Medulla oblongata (tissue), 1 donor: ENCODE measurements at regions not wholly inside any gene's neighbourhood (a gene's known extent, or its start where the extent isn't known, plus 50 kb on each side); places are given as distances from the start of the nearest gene placed in this dataset.

Source experiments
- DNase-seq: peaks from one replicate; pipeline ENCODE4 v3.0.0-alpha.2; 2015; ENCODE audit errors: extremely low spot score

DNA sequence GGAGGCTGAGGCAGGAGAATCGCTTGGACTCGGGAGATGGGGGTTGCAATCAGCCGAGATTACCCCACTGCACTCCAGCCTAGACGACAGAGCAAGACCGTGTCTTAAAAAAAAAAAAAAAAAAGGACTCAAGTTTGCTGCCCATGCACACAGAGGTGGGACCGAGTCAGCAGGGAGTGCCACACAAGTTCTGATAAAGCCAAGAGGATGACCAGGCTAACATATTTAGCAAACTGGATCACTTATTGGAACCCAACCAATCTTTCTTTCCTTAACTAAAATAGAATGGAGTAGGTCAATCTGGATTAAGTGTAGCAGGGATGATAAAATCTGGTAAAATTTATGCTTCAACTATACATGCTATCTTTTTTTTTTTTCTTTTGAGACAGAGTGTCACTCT, 190.4 kb upstream of the FOXN3 start:
- no peak for DNase-seq

DNA sequence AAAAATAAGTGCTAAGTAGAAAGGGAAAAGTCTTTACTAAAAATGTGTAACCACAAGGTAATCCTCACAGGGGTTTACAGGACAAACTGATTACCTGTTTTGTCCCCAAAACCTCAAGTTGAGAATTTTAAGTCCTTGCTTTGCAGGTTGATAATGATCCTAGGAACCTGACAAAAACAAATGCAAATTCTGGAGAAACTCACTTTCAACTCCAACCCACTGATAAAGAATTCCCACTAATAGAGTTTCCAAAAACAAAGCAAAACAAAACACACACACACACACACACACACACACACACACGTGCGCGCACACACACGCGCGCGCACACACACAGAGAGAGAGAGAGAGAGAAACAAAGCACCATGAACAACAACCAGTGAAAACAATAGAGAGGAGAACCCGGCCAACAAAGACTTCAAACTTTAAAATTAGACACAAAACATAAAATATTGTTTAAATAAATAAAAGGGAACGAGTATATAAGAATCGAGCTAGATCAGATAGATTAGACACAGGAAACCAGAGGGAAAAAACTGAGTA, 187.0 kb upstream of the FOXN3 start:
- DNase-seq, result no peak

DNA sequence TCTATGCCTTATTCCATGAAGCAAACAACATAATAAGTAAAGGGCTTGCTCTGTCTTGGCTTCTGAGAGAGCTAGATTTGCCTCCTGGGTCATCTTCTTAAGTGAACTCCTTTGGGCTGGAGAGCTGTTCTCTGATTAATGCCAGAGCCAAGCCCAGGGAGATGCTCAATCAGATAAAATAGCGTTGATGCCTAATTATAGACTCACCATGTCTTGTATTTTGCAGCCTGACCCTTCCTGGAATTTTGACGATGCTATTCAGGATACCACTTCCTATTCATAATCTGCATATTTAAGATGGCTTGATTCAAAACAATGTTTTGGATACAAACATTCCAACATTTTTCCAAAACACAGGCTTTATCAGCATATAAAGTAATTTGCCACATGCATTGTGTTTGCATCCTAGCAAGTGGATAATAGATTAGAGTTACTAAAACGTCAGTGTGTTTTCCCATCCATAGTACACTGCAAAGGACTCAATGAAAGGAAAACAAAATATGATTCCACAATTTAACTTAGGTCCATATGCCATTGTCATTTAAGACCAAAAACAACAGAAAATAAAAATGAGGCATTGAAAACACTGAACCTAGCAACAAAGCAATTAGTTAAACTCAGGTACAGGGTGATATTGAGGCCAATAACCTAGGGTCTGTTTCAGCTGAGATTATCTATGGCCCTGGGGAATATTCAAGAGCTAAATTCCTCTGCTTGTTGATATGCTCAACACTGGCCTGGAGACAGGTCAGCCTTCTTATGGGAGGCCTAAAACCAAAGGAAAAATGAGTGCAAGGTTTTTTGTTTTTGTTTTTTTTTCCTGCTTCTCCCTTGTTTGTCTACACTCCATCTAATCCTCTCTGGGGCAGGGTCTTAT, 184.2 kb upstream of the FOXN3 start:
- no peak for DNase-seq

DNA sequence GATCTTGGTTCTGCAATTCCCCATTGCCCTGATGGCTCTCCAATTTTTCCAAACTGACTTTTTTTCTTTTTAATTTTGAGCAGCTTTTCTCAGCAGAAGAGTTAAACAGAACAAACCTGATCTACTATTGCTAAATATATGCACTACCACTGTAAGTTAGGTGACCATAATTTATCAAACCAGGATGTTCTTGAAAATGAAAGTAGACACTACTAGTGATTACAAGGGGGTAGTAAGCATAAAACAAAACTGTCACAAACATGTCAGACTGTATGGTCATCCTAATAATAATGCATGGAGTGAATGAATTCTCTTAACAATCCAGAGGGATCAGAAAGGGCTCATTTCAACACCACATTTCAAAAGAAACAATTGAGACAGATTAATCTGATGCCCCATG, 183.0 kb upstream of the FOXN3 start:
- no peak for DNase-seq

DNA sequence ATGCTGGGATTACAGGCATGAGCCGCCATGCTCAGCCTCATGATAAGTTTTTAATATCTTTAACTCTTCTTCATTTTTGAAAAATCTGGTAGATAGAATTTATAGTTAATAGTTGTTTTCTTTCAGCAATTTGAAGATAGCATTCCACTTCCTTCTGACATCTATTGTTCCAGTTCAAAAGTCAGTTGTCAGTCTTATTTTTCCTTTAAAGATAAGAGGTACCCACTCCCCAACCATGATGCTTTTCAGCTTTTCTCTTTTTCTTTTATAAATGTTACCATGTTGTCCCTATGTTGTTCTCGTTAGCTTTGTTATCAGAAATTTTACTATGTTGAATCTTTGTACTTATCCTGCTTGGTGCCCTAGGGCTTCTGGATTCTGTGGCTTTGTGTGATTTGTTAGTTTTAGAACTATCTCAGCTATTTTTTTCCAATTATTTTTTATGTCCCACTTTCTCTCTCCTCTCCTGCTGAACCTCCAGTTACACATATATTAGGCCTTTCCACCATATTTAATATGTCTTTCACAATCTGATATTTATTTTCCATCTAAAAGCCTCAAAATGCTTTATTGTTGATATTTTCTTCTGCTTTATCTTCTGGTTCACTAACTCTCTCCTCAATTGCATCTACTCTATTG, 181.6 kb upstream of the FOXN3 start:
- no peak for DNase-seq

DNA sequence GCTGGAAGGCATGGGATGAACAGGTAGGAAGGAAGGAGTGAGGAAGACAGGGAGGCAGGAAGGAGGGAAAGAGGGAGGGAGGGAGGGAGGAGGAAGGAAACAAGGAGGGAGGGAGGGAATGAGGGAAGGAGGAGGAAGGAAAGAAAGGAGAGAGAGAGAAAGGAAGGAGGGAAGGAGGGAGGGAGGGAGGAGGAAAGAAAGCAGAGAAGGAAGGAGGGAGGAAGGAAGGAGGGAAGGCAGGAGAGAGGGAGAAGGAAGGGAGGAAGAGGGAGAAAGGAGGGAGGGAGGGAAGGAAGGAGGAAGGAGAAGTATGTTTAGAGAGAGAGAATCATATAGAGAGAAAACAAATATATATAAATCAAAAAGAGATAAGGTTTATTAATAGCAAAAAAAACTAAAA, 175.9 kb upstream of the FOXN3 start:
- DNase-seq, result no peak

DNA sequence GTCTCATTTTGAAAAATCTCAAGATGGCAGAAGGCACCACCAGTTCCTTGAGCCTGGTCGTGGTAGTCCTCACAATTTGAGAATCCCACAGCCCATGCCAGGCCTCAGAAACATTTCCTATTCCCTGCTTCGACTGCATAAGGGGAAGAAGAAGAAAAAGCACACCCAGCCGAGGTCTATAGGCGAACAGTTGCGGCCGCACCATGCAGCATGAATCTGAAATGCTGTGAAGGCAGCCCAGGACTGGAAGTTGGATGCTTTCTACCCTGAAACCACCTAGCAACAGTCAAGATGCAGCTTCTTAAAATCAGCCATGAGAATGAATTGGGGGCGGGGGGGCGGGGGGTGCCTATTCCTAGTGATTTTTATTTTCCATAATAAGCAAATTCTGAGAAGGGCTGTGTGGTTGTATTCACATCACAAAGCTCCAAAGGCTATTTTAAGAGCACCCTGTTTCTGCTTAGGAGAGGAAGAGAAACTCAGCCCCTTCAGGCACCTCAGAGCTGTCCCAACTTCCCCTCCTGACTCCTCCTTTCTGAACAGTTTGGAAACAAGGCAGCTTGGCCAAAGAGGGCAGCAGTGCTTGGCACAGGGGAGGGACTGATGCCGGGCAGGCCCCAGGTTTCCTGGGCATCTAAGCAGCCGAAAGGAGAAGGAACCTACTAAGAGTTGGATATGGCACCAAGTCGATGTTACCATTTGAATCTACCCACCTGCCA, 172.5 kb upstream of the FOXN3 start:
- peak; percentile 84 for DNase-seq

DNA sequence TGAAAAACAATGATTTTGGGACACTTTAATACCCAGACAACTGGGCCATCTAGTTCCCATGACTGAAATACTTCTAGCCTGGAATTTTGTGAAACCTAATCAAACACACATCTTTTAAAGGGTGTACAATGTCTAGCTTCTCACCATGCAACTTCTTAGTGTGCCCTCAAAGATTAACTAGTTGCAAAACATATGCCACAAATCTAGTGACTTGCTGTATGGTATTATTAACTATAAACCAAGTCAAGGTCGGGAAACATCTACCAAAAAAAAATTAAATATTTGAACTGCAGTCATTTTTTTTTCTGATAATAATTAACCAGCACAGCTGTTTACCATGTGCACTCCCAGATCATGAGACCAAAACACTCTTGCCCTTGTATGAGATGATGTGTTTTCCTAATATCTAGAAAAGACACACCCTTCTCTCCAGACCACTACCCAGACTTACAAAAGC, 171.8 kb upstream of the FOXN3 start:
- DNase-seq, result no peak

DNA sequence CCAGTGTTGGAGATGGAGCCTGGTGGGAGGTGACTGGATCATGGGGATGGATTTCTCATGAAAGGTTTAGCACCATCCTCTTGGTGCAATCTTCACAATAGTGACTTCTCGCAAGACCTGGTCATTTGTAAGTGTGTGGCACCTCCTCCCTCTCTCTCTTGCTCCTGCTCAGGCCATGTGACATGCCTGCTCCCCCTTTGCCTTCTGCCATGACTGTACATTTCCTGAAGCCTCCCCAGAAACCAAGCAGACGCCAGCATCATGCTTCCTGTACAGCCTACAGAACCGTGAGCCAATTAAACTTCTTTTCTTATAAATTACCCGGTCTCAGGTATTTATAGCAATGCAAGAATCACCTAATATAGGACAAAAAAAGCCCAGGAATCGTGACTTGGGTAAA, 171.0 kb upstream of the FOXN3 start:
- DNase-seq, result no peak

DNA sequence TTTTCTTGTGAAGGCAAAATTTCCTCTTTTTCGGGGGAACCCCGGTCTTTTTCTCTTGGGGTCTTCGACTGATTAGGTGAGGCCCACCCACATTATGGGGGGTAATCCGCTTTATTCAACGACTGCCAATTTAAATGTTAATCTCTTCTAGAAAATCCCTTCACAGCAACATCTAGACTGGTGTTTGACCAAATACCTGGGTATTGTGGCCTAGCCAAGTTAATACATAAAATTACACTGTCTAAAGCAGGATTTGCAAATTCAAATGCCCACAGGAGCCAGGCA, 170.0 kb upstream of the FOXN3 start:
- DNase-seq, result no peak

DNA sequence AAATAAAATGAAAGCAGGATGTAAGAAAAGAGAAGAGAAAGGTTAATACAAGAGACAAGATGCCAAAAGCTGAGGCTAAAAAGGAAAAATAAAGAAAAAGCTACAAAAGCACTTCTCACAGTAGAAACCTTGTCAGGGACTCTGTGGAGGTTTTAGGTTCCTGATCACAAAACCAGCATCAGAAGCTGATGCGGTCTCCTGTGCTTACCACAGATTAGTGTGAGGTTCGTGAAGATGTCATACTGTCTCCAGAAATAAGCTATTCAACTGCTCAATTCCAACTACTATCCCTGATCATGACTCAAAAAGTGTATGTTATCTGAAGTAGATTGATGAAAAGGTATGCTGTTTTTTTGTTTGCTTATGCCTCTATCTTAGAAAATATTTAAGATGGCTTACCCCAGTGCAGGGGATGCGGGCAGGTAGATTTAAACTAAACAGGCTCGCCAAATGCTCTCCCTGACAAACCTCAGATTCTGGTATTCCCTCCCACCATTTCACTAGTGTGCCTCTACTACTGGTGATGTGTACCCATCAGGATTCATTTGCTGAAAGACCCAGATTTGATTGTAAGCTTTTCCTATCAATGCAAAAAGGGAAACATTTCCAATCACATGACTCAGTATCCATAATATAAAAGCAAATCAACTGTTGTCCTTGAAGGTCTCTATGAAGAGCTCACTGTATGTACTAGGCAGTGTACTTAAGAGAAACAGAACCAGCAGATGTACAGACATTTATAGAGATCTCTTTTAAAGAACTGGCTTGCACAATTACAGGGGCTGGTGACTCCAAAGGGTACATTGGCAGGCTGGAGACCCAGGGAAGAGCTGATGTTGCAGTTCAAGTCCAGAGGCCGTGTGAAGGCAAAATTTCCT, 169.5 kb upstream of the FOXN3 start:
- DNase-seq, result peak; percentile 43

DNA sequence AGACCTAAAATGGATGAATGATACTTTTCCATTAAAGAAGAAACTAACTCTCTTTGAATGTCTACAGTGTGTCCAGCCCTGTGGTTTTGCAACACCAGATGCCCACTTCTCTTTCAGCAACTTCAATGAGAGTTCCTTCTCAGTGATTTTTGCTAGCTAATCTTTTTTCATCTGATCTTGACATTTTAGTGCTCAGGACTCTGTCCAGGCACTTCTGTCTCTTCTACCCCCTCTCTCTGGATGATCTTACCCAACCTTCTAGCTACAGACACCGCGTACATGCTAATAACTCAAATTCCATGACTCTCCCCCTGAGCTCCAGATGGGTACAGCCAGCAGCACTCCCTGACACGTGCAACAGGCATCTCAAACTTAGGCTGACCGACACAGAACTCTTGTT, 161.1 kb upstream of the FOXN3 start:
- DNase-seq, result peak; percentile 57

DNA sequence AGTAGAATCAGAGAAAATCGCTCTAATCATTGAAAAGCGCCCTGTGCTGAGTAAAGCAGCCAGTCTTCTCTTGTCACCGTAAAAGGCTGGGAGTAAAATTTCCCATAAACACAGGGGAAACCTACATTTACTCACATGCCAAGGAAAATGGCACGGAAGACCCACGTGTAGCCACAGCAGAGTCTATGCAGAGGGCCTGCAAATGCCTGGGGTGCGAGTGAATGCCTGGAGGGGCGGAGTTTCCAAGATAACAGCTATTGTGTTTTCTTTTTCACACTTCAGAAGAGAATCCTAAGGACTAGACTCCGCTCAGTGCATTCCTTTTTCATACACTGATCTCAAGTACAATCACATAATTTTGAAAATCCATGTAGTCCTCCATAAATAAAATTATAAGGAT, 159.9 kb upstream of the FOXN3 start:
- DNase-seq, result no peak

DNA sequence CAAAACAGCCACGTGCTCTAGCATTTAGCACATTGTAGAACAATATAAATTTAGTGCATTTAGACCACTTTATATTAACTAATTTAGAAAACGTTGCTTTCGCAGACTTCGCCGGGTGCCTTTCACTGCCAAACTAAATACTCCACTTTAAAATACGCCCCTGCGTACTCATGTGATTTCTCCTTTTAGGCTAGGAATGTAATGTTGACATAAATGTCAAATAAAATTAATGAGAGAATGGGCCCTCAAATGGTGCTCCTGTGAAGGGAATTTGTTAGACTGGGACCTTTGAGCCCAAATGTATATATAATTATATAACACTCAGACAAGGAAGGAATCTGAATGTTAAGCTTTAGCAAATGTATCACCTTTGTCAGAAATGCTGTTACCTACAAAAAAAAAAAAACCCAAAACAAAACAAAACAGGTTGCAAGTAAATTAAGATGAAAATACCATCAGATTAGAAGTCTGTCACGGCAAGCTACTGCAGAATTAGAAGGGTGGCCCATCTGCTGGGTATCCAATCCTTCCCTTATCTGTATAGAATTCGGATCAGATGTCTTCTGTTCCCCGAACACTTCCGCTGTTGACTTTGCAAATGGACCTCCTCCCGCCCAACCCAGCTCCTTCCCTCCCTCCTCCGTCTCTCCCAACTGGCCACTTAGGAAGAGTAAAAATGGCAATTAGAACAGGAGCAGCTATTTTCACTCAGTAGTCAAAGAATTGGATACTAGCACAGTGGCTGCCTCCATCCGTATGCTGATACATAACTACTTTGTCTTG, 159.3 kb upstream of the FOXN3 start:
- DNase-seq, result no peak

DNA sequence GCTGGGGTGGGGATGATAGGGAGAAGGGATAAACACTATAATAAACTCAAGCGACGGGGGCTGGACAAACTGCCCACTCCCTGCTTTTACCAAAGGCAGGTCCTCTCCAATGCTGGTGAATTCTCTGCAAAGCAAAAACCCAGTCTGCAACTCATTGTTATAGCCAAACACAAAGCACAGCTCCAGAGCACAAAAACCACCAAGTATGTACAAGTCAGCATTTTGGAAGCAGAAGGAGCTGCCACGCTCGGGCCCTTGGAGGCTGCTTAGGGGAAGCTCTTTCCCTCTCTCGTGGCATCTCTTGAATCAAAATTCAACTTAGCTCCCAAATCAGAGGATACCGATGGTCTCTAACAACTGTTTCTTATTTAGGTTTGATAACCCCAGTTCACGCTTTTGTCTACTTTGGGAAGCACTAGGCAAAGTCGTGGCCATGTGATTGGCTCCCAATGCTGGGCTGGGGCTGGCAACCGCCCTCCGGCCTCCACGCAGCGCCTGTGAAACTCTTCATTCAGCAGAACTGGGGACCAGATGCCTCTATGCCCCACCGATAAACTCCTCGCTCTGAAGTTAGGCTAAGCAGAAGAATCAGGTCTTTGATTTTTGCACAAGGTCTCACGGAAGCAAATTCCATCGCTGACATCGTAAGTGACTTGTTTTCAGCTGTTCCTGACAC, 158.5 kb upstream of the FOXN3 start:
- peak; percentile 45 for DNase-seq

DNA sequence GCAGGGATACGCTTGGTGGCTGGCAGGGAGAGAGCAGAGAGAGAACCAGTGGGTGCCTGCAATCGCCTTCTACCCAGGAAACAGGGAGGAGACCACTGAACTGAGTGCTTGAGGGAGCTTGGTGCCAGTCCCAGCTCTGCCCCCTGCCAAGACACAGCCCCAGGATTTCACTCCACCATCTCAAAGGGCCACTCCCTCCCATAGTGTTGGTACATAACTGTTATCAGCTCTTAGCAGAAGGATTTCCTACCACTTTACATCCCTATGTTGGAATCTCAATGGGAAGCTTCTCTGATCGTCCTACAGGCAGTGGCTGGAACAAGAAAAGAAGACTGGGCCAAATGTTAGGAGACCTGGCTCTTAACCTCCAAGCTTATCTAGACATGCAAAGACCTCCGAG, 157.4 kb upstream of the FOXN3 start:
- no peak for DNase-seq

DNA sequence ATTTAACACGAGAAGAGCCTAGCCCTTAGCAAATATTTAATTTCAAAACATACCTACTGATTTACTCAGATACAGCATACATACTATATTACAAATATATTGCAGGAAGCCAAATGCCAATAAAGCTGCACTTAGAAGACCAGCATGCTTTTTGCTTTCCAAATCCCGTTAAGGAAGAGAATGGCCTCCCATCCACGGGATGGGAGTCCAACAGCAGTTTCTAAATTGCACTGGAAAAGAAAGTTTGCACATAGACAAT, 156.3 kb upstream of the FOXN3 start:
- no peak for DNase-seq

DNA sequence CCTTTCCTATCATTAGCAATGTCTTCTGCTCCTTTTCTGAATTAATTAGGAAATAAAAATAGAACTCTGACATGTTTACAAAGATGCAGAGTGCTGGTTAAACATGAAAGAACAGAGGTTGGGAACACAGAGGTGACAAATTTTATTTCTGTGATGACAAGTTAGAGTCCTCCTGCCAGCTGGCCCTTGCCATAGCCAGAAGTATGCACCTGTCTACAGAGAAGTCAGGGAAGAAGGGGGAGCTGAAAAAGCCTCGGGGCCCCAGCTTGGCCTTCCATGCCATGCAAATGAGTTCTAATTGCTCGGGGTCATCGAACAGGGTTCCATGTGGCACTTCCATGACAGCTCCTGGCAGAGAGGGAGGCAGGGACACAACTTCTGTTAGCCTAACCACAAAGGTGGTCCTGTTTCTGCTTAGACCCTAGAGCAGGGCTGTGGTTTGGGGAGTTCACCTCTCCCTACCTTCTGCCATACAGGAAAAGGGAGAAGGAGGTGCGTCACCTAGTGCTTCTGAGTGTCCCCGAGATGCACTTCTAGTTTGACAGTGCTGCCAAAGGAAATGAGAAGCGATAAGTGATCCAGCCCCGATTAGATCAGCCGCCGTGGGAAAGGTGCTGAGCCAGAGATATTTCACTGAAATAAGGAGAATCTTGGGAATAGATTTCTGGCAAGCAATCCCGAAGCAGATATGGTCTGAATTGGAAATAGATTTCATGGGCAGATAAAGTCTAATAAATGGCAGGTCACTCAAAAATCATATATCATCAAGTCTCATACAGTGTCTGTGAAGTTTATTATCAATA, 155.8 kb upstream of the FOXN3 start:
- no peak for DNase-seq

DNA sequence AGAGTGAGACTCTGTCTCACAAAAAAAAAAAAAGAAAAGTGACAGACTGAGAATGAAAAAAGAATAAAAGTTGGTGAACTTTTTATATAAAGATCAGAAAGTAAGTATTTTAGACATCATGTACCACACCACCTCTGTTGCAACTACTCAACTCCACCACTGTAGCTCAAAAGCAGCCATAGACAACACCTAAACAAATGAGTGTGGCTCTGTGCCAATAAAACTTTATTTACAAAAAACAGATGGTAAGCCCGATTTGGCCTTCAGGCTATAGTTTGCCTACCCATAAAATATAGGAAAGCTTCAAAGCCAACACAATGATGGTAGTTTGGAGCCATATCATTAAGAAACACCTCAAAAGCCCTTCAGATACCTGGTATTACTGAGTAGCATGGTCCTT, 154.5 kb upstream of the FOXN3 start:
- DNase-seq, result no peak
